MG63 (cell line): ENCODE measurements at regions not wholly inside any gene's neighbourhood (a gene's known extent, or its start where the extent isn't known, plus 50 kb on each side); places are given as distances from the start of the nearest gene placed in this dataset.

ENCODE experiments used
- DNase-seq: peaks from one replicate; pipeline ENCODE4 v3.0.0-alpha.2; 2020
- H3K27me3 ChIP-seq: fragments of 250-450 bp; sonication (Bioruptor Pico); 2 replicates; pipeline ENCODE4 v1.5.1; 2020; ENCODE audit warnings: mild to moderate bottlenecking, moderate library complexity
- H3K36me3 ChIP-seq: fragments of 250-450 bp; sonication (Bioruptor Pico); 2 replicates; pipeline ENCODE4 v1.5.1; 2020; ENCODE audit warnings: mild to moderate bottlenecking, moderate library complexity
- H3K4me3 ChIP-seq: fragments of 250-450 bp; sonication (Bioruptor Pico); 2 replicates; pipeline ENCODE4 v1.5.1; 2020; ENCODE audit warnings: mild to moderate bottlenecking, moderate library complexity
- H3K9me3 ChIP-seq: fragments of 250-450 bp; sonication (Bioruptor Pico); 2 replicates; pipeline ENCODE4 v1.5.1; 2020; ENCODE audit warnings: mild to moderate bottlenecking, moderate library complexity

- DNase-seq = no peak
- Histone ChIP-seq H3K27me3 (no peaks in the 10 kb centered on the region), H3K36me3 (no peaks in the 10 kb centered on the region), H3K4me3 (no peak overlapping the region), H3K9me3 (no peaks in the 10 kb centered on the region)
Measured at GRCh38 chr5:124990723-124991122, 244.3 kb upstream of the ZNF608 start.

GRCh38 chr5:124995421-124995820, 249.0 kb upstream of the ZNF608 start:
- DNase-seq = no peak
- no peaks in the 10 kb centered on the region for H3K36me3 ChIP-seq
- no peak overlapping the region for H3K4me3 ChIP-seq
- H3K27me3 ChIP-seq = no peaks in the 10 kb centered on the region
- no peaks in the 10 kb centered on the region for H3K9me3 ChIP-seq

- H3K4me3 ChIP-seq = no peak overlapping the region
- DNase-seq = no peak
- H3K36me3 ChIP-seq = no peaks in the 10 kb centered on the region
Measured at GRCh38 chr5:124996023-124996763, 249.8 kb upstream of the ZNF608 start.

GRCh38 chr5:124996764-124997077, 250.3 kb upstream of the ZNF608 start:
- Histone ChIP-seq H3K36me3 (no peaks in the 10 kb centered on the region), H3K4me3 (no peak overlapping the region), H3K9me3 (no peaks in the 10 kb centered on the region), H3K27me3 (no peaks in the 10 kb centered on the region)
- no peak for DNase-seq

More at GRCh38 chr5:124996023-124996763, 249.8 kb upstream of the ZNF608 start:
- H3K27me3 ChIP-seq = no peaks in the 10 kb centered on the region
- no peaks in the 10 kb centered on the region for H3K9me3 ChIP-seq

- H3K27me3 ChIP-seq = no peaks in the 10 kb centered on the region
- H3K36me3 ChIP-seq = no peaks in the 10 kb centered on the region
- no peak overlapping the region for H3K4me3 ChIP-seq
- DNase-seq = no peak
- no peaks in the 10 kb centered on the region for H3K9me3 ChIP-seq
Measured at GRCh38 chr5:124997186-124997893, 250.9 kb upstream of the ZNF608 start.

GRCh38 chr5:124998520-124998919, 252.1 kb upstream of the ZNF608 start:
- Histone ChIP-seq H3K36me3 (no peaks in the 10 kb centered on the region), H3K4me3 (no peak overlapping the region), H3K9me3 (no peaks in the 10 kb centered on the region), H3K27me3 (no peaks in the 10 kb centered on the region)
- DNase-seq = no peak

GRCh38 chr5:125002727-125003598, 256.5 kb upstream of the ZNF608 start:
- Histone ChIP-seq H3K36me3 (no peaks in the 10 kb centered on the region), H3K9me3 (no peaks in the 10 kb centered on the region), H3K4me3 (no peak overlapping the region), H3K27me3 (no peaks in the 10 kb centered on the region)
- DNase-seq = no peak

- Histone ChIP-seq H3K36me3 (no peaks in the 10 kb centered on the region), H3K27me3 (no peaks in the 10 kb centered on the region), H3K9me3 (no peaks in the 10 kb centered on the region), H3K4me3 (no peak overlapping the region)
- no peak for DNase-seq
Measured at GRCh38 chr5:125004009-125004408, 257.6 kb upstream of the ZNF608 start.

GRCh38 chr5:125005266-125005665, 258.8 kb upstream of the ZNF608 start:
- H3K9me3 ChIP-seq = no peaks in the 10 kb centered on the region
- no peaks in the 10 kb centered on the region for H3K36me3 ChIP-seq
- no peak overlapping the region for H3K4me3 ChIP-seq
- H3K27me3 ChIP-seq = no peaks in the 10 kb centered on the region
- DNase-seq = no peak

GRCh38 chr5:125006011-125006685, 259.7 kb upstream of the ZNF608 start:
- DNase-seq = no peak
- Histone ChIP-seq H3K36me3 (no peaks in the 10 kb centered on the region), H3K4me3 (no peak overlapping the region), H3K27me3 (no peaks in the 10 kb centered on the region), H3K9me3 (no peaks in the 10 kb centered on the region)

- no peak overlapping the region for H3K4me3 ChIP-seq
- H3K36me3 ChIP-seq = no peaks in the 10 kb centered on the region
- no peaks in the 10 kb centered on the region for H3K27me3 ChIP-seq
- DNase-seq = no peak
- no peaks in the 10 kb centered on the region for H3K9me3 ChIP-seq
Measured at GRCh38 chr5:125010356-125010755, 263.9 kb upstream of the ZNF608 start.

- H3K4me3 ChIP-seq = no peak overlapping the region
- H3K36me3 ChIP-seq = no peaks in the 10 kb centered on the region
- no peaks in the 10 kb centered on the region for H3K9me3 ChIP-seq
- no peaks in the 10 kb centered on the region for H3K27me3 ChIP-seq
- no peak for DNase-seq
Measured at GRCh38 chr5:125011014-125011413, 264.6 kb upstream of the ZNF608 start.

- DNase-seq = no peak
- H3K9me3 ChIP-seq = no peaks in the 10 kb centered on the region
- no peak overlapping the region for H3K4me3 ChIP-seq
- H3K27me3 ChIP-seq = no peaks in the 10 kb centered on the region
- no peaks in the 10 kb centered on the region for H3K36me3 ChIP-seq
Measured at GRCh38 chr5:125011419-125011818, 265.0 kb upstream of the ZNF608 start.

- no peak for DNase-seq
- Histone ChIP-seq H3K27me3 (no peaks in the 10 kb centered on the region), H3K36me3 (no peaks in the 10 kb centered on the region), H3K9me3 (no peaks in the 10 kb centered on the region), H3K4me3 (no peak overlapping the region)
Measured at GRCh38 chr5:125011947-125012346, 265.5 kb upstream of the ZNF608 start.

- no peak overlapping the region for H3K4me3 ChIP-seq
- no peaks in the 10 kb centered on the region for H3K9me3 ChIP-seq
- H3K27me3 ChIP-seq = no peaks in the 10 kb centered on the region
- no peak for DNase-seq
- no peaks in the 10 kb centered on the region for H3K36me3 ChIP-seq
Measured at GRCh38 chr5:125012727-125013451, 266.4 kb upstream of the ZNF608 start.

GRCh38 chr5:125014202-125014601, 267.8 kb upstream of the ZNF608 start:
- no peaks in the 10 kb centered on the region for H3K36me3 ChIP-seq
- H3K4me3 ChIP-seq = no peak overlapping the region
- no peaks in the 10 kb centered on the region for H3K9me3 ChIP-seq
- no peak for DNase-seq
- H3K27me3 ChIP-seq = no peaks in the 10 kb centered on the region
